Stimulated activated CD4-positive, alpha-beta T cell treated with anti-CD3 and anti-CD28 coated beads, Interleukin-2, amount 100 ng/mL, for 24 hours (primary cell): ENCODE measurements at regions not wholly inside any gene's neighbourhood (a gene's known extent, or its start where the extent isn't known, plus 50 kb on each side); places are given as distances from the start of the nearest gene placed in this dataset.

ENCODE experiments used
- DNase-seq, 2 donors: peaks; one replicate each; pipeline ENCODE4 v3.0.0-alpha.2; 2020

GRCh38 chr2:7225848-7226247 lies 308.6 kb downstream of the RNF144A start:
- no peak for DNase-seq

- DNase-seq = no peak
Observed at GRCh38 chr2:7226501-7226900, 309.3 kb downstream of the RNF144A start.

- DNase-seq = no peak
Observed at GRCh38 chr2:7233126-7233525, 315.9 kb downstream of the RNF144A start.

GRCh38 chr2:7237466-7237865 lies 320.3 kb downstream of the RNF144A start:
- DNase-seq = no peak

- no peak for DNase-seq
Observed at GRCh38 chr2:7239078-7239477, 321.9 kb downstream of the RNF144A start.

- DNase-seq = no peak
Observed at GRCh38 chr2:7241041-7241745, 324.0 kb downstream of the RNF144A start.

- no peak for DNase-seq
Observed at GRCh38 chr2:7242189-7242867, 325.1 kb downstream of the RNF144A start.

- DNase-seq = no peak
Observed at GRCh38 chr2:7243276-7243675, 326.1 kb downstream of the RNF144A start.

- DNase-seq = no peak
Observed at GRCh38 chr2:7256377-7256776, 339.2 kb downstream of the RNF144A start.

GRCh38 chr2:7262727-7263126 lies 345.5 kb downstream of the RNF144A start:
- no peak for DNase-seq

- no peak for DNase-seq
Observed at GRCh38 chr2:7264791-7265190, 347.6 kb downstream of the RNF144A start.

- DNase-seq = no peak
Observed at GRCh38 chr2:7265286-7265685, 348.1 kb downstream of the RNF144A start.

- no peak for DNase-seq
Observed at GRCh38 chr2:7269106-7269643, 352.0 kb downstream of the RNF144A start.

- DNase-seq = no peak
Observed at GRCh38 chr2:7270011-7270431, 352.8 kb downstream of the RNF144A start.

GRCh38 chr2:7272210-7272609 lies 355.0 kb downstream of the RNF144A start:
- DNase-seq = no peak

GRCh38 chr2:7278984-7279383 lies 361.8 kb downstream of the RNF144A start:
- DNase-seq = no peak

GRCh38 chr2:7279421-7279949 lies 362.3 kb downstream of the RNF144A start:
- DNase-seq = no peak

GRCh38 chr2:7280790-7281189 lies 363.6 kb downstream of the RNF144A start:
- no peak for DNase-seq

- DNase-seq = no peak
Observed at GRCh38 chr2:7281231-7282201, 364.3 kb downstream of the RNF144A start.

- DNase-seq = no peak
Observed at GRCh38 chr2:7286120-7286519, 368.9 kb downstream of the RNF144A start.

- no peak for DNase-seq
Observed at GRCh38 chr2:7288484-7288883, 371.3 kb downstream of the RNF144A start.

GRCh38 chr2:7289697-7290096 lies 372.5 kb downstream of the RNF144A start:
- DNase-seq = no peak

- no peak for DNase-seq
Observed at GRCh38 chr2:7292154-7292691, 375.0 kb downstream of the RNF144A start.
